Neural cell (in vitro differentiated cells): ENCODE measurements at regions not wholly inside any gene's neighbourhood (a gene's known extent, or its start where the extent isn't known, plus 50 kb on each side); places are given as distances from the start of the nearest gene placed in this dataset.

Experiments used
- H2AFZ ChIP-seq: fragments of 200-600, 300-800 bp; sonication (generic), shearing (Covaris generic); 2 replicates; pipeline ENCODE4 v1.6.0; 2014; ENCODE audit warnings: low read depth, mild to moderate bottlenecking, antibody characterized with exemption, low read length, moderate library complexity
- H3F3A ChIP-seq: fragments of 200-600 bp; shearing (Covaris generic); 2 replicates; pipeline ENCODE4 v1.6.1; 2016; ENCODE audit warnings: mild to moderate bottlenecking, moderate library complexity, mixed read lengths, antibody characterized with exemption, low read length; ENCODE audit not compliant: insufficient read depth, poor library complexity, severe bottlenecking
- H3K27ac ChIP-seq: fragments of 200-600, 300-800 bp; sonication (generic), shearing (Covaris generic); 2 replicates; pipeline ENCODE4 v1.5.1; 2014; ENCODE audit warnings: mild to moderate bottlenecking, low read length, moderate library complexity
- H3K27me3 ChIP-seq: fragments of 300-800, 200-600 bp; sonication (generic), shearing (Covaris generic); 2 replicates; pipeline ENCODE4 v1.6.0; 2014; ENCODE audit warnings: mild to moderate bottlenecking, low read depth, low read length, moderate library complexity; ENCODE audit not compliant: insufficient read depth
- H3K36me3 ChIP-seq: fragments of 300-800, 200-600 bp; sonication (generic), shearing (Covaris generic); 2 replicates; pipeline ENCODE4 v1.5.1; 2014; ENCODE audit warnings: mild to moderate bottlenecking, antibody characterized with exemption, low read length, moderate library complexity; ENCODE audit not compliant: insufficient read depth
- H3K4me2 ChIP-seq: fragments of 300-800, 200-600 bp; sonication (generic), shearing (Covaris generic); 2 replicates; pipeline ENCODE4 v1.6.0; 2014; ENCODE audit warnings: mild to moderate bottlenecking, low read length
- H3K4me3 ChIP-seq: fragments of 300-800, 200-600 bp; sonication (generic), shearing (Covaris generic); 2 replicates; pipeline ENCODE4 v1.5.1; 2014; ENCODE audit warnings: mild to moderate bottlenecking, low read length, moderate library complexity
- H3K79me2 ChIP-seq: fragments of 200-600 bp; shearing (Covaris generic); replicated peaks from 2 replicates; pipeline ENCODE4 v1.6.0; 2014; ENCODE audit warnings: mild to moderate bottlenecking, low read length, moderate library complexity; ENCODE audit not compliant: insufficient read depth
- H3K9ac ChIP-seq: fragments of 300-800, 200-600 bp; sonication (generic), shearing (Covaris generic); 2 replicates; pipeline ENCODE4 v1.6.1; 2016; ENCODE audit warnings: mild to moderate bottlenecking, low read length, mixed read lengths
- H3K9me2 ChIP-seq: fragments of 200-600 bp; shearing (Covaris generic); 2 replicates; pipeline ENCODE4 v1.6.1; 2016; ENCODE audit warnings: mild to moderate bottlenecking, low read length, mixed read lengths; ENCODE audit not compliant: insufficient read depth
- H3K9me3 ChIP-seq: fragments of 200-600, 300-800 bp; sonication (generic), shearing (Covaris generic); 2 replicates; pipeline ENCODE4 v1.6.1; 2016; ENCODE audit warnings: mild to moderate bottlenecking, mixed run types, low read length, moderate library complexity, mixed read lengths
- H4K20me1 ChIP-seq: fragments of 200-600 bp; shearing (Covaris generic); 2 replicates; pipeline ENCODE4 v1.6.1; 2016; ENCODE audit warnings: mild to moderate bottlenecking, mixed run types; ENCODE audit not compliant: insufficient read depth
- CTCF ChIP-seq: fragments of 450-650 bp; IDR thresholded peaks from 2 replicates; pipeline ENCODE4 v1.5.1; 2014; ENCODE audit warnings: antibody characterized with exemption, mild to moderate bottlenecking, moderate library complexity; ENCODE audit not compliant: poor library complexity, severe bottlenecking
- EP300 ChIP-seq: fragments of 450-650 bp; conservative IDR thresholded peaks from 2 replicates; pipeline ENCODE4 v1.6.1; 2014; ENCODE audit warnings: antibody characterized with exemption, mild to moderate bottlenecking, moderate library complexity; ENCODE audit not compliant: poor library complexity, severe bottlenecking
- EZH2 ChIP-seq: fragments of 200-600, 300-800 bp; shearing (Covaris generic), sonication (generic); IDR thresholded peaks from 2 replicates; pipeline ENCODE4 v1.6.1; 2014; ENCODE audit warnings: antibody characterized with exemption, low read length, borderline replicate concordance, mild to moderate bottlenecking; ENCODE audit not compliant: insufficient read depth, poor library complexity, severe bottlenecking
- MXI1 ChIP-seq: fragments of 450-650 bp; conservative IDR thresholded peaks from 2 replicates; pipeline ENCODE4 v1.6.1; 2014; ENCODE audit warnings: antibody characterized with exemption, mild to moderate bottlenecking; ENCODE audit not compliant: poor library complexity, severe bottlenecking
- POLR2AphosphoS5 ChIP-seq: IDR thresholded peaks from 2 replicates; pipeline ENCODE4 v1.6.1; 2012
- RAD21 ChIP-seq: fragments of 450-650 bp; conservative IDR thresholded peaks from 2 replicates; pipeline ENCODE4 v1.6.1; 2014; ENCODE audit warnings: antibody characterized with exemption, mild to moderate bottlenecking, moderate library complexity
- REST ChIP-seq: IDR thresholded peaks from 2 replicates; pipeline ENCODE4 v1.6.1; 2012; ENCODE audit warnings: borderline replicate concordance
- SMC3 ChIP-seq: fragments of 450-650 bp; conservative IDR thresholded peaks from 2 replicates; pipeline ENCODE4 v1.6.1; 2014; ENCODE audit warnings: antibody characterized with exemption, mild to moderate bottlenecking, moderate library complexity; ENCODE audit not compliant: poor library complexity
- TAF1 ChIP-seq: IDR thresholded peaks from 2 replicates; pipeline ENCODE4 v1.6.1; 2012; ENCODE audit warnings: low read depth

- H2AFZ ChIP-seq, result no peak overlapping the region
- no peaks in the 10 kb centered on the region for H3K79me2 ChIP-seq
- H3K4me2 ChIP-seq, result no peak overlapping the region
- no peaks in the 10 kb centered on the region for H3K27me3 ChIP-seq
- H3K9me2 ChIP-seq, result no peaks in the 10 kb centered on the region
- TF ChIP-seq TAF1 (no peak), REST (no peak), MXI1 (no peak), POLR2AphosphoS5 (no peak), SMC3 (no peak), EP300 (no peak), CTCF (no peak), EZH2 (no peak), RAD21 (no peak)
- H3K9ac ChIP-seq, result no peak overlapping the region
- H3K4me3 ChIP-seq, result no peak overlapping the region
- no peaks in the 10 kb centered on the region for H4K20me1 ChIP-seq
- H3K27ac ChIP-seq, result no peak overlapping the region
- no peaks in the 10 kb centered on the region for H3F3A ChIP-seq
- H3K36me3 ChIP-seq, result no peaks in the 10 kb centered on the region
- no peaks in the 10 kb centered on the region for H3K9me3 ChIP-seq
Measured at GRCh38 chr6:105775095-105775494, 311.0 kb upstream of the PRDM1 start.

- Histone ChIP-seq H3K79me2 (no peaks in the 10 kb centered on the region), H3K36me3 (no peaks in the 10 kb centered on the region), H3K27ac (no peak overlapping the region), H3K9me3 (no peaks in the 10 kb centered on the region), H3K9me2 (no peaks in the 10 kb centered on the region), H3K4me2 (no peak overlapping the region), H3K4me3 (no peak overlapping the region), H3K27me3 (no peaks in the 10 kb centered on the region), H3K9ac (no peak overlapping the region), H2AFZ (no peak overlapping the region), H3F3A (no peaks in the 10 kb centered on the region), H4K20me1 (no peaks in the 10 kb centered on the region)
- TF ChIP-seq EZH2 (no peak), MXI1 (no peak), SMC3 (no peak), RAD21 (no peak), TAF1 (no peak), POLR2AphosphoS5 (no peak), REST (no peak), EP300 (no peak), CTCF (no peak)
Measured at GRCh38 chr6:105774247-105774646, 311.9 kb upstream of the PRDM1 start.
